B cell (primary cell): ENCODE measurements at regions not wholly inside any gene's neighbourhood (a gene's known extent, or its start where the extent isn't known, plus 50 kb on each side); places are given as distances from the start of the nearest gene placed in this dataset.

ENCODE experiments used
- ATAC-seq: fragments of 200-7000 bp; cut with Tn5 transposase; one replicate; pipeline ENCODE4 v1.10.0; 2021; ENCODE audit warnings: low read depth, mild to moderate bottlenecking, moderate number of reproducible peaks, moderate library complexity
- CTCF ChIA-PET: fragments of 350-600 bp; sonication (Branson Sonifier 250); formaldehyde crosslinking; loops from one replicate; lab custom pipeline; 2021; ENCODE audit warnings: antibody characterized with exemption, inconsistent platforms; lab: Charles Lee
- POLR2A ChIA-PET: fragments of 350-600 bp; sonication (Branson Sonifier 250); formaldehyde crosslinking; loops from one replicate; lab custom pipeline; 2021; ENCODE audit warnings: antibody characterized with exemption; lab: Charles Lee
- DNase-seq: peaks from one replicate; pipeline ENCODE4 v3.0.0; 2013
- H2AFZ ChIP-seq: 2 replicates; pipeline ENCODE4 v1.6.1; 2012; ENCODE audit warnings: mild to moderate bottlenecking, low read depth, low read length; ENCODE audit not compliant: insufficient read depth, poor library complexity, severe bottlenecking
- H3K27ac ChIP-seq, 2 donors: 1 replicate in 1 of 2; 2 replicates in 1 of 2; pipeline ENCODE4 v1.5.1; 2012 to 2013; ENCODE audit warnings: low read length in 2 of 2, mild to moderate bottlenecking in 2 of 2, moderate library complexity in 1 of 2
- H3K27me3 ChIP-seq, 4 experiments: fragments of 200-600 bp in 1 of 4; sonication (generic) in 1 of 4; replicated peaks in 1 of 4; 1 replicate in 2 of 4; 2 replicates in 2 of 4; pipeline versions ENCODE4 v1.6.1 to v1.7.0; 2013 to 2016; ENCODE audit warnings: low read length in 3 of 4, mild to moderate bottlenecking in 2 of 4, mixed read lengths in 1 of 4, moderate library complexity in 1 of 4; ENCODE audit not compliant: insufficient read depth in 4 of 4, control insufficient read depth in 3 of 4; ENCODE audit errors: control extremely low read depth in 1 of 4
- H3K36me3 ChIP-seq, 2 experiments: replicated peaks in 1 of 2; 1 replicate in 1 of 2; 2 replicates in 1 of 2; pipeline versions ENCODE4 v1.6.1 to v1.7.1; 2013; ENCODE audit warnings: low read length in 1 of 2; ENCODE audit not compliant: insufficient read depth in 2 of 2, control insufficient read depth in 1 of 2; ENCODE audit errors: control extremely low read depth in 1 of 2, extremely low read depth in 1 of 2
- H3K4me1 ChIP-seq, 2 donors: fragments of 200-600 bp in 1 of 2; sonication (generic) in 1 of 2; 1 replicate in 1 of 2; 2 replicates in 1 of 2; pipeline versions ENCODE4 v1.5.1 to v1.6.1; 2013 to 2017; ENCODE audit warnings: low read length in 2 of 2; ENCODE audit not compliant: control insufficient read depth in 2 of 2, insufficient read depth in 2 of 2
- H3K4me2 ChIP-seq: replicated peaks from 2 replicates; pipeline ENCODE3; 2012; ENCODE audit warnings: mild to moderate bottlenecking, low read depth, low read length; ENCODE audit not compliant: poor library complexity, severe bottlenecking
- H3K4me3 ChIP-seq, 5 experiments: fragments of 200-600 bp in 1 of 5; sonication (generic) in 1 of 5; 1 replicate in 3 of 5; 2 replicates in 2 of 5; pipeline versions ENCODE4 v1.5.1 to v1.7.0; 2011 to 2016; ENCODE audit warnings: low read length in 4 of 5, mild to moderate bottlenecking in 4 of 5, low read depth in 2 of 5, control low read depth in 1 of 5, moderate library complexity in 1 of 5; ENCODE audit not compliant: insufficient read depth in 1 of 5; ENCODE audit errors: control extremely low read depth in 1 of 5, extremely low read depth in 1 of 5
- H3K79me2 ChIP-seq: fragments of 200-600 bp; sonication (generic); one replicate; pipeline ENCODE4 v1.6.0; 2016; ENCODE audit warnings: low read length; ENCODE audit not compliant: control insufficient read depth, insufficient read depth
- H3K9ac ChIP-seq: fragments of 200-600 bp; sonication (generic); 2 replicates; pipeline ENCODE4 v1.6.1; 2017; ENCODE audit warnings: mild to moderate bottlenecking, low read length, moderate library complexity
- H3K9me3 ChIP-seq, 3 donors: one replicate each; pipeline versions ENCODE4 v1.6.1 to v1.7.1; 2013; ENCODE audit warnings: low read length in 2 of 3; ENCODE audit not compliant: control insufficient read depth in 2 of 3, insufficient read depth in 1 of 3; ENCODE audit errors: control extremely low read depth in 1 of 3
- H4K20me1 ChIP-seq: 2 replicates; pipeline ENCODE4 v1.6.0; 2012; ENCODE audit warnings: mild to moderate bottlenecking, low read length; ENCODE audit not compliant: insufficient read depth, control insufficient read depth, poor library complexity, severe bottlenecking
- H3K27ac Mint-ChIP-seq: one replicate; pipeline ENCODE4 v1.8.0; 2021; ENCODE audit warnings: mixed read lengths
- H3K27me3 Mint-ChIP-seq: one replicate; pipeline ENCODE4 v1.8.0; 2021; ENCODE audit warnings: mixed read lengths
- H3K4me1 Mint-ChIP-seq: one replicate; pipeline ENCODE4 v1.8.0; 2021; ENCODE audit warnings: mixed read lengths
- H3K4me3 Mint-ChIP-seq: one replicate; pipeline ENCODE4 v1.8.0; 2021; ENCODE audit warnings: mixed read lengths
- H3K9me3 Mint-ChIP-seq: one replicate; pipeline ENCODE4 v1.8.0; 2022; ENCODE audit warnings: mixed read lengths; ENCODE audit not compliant: insufficient read depth
- CTCF ChIP-seq: fragments of 200-600 bp; IDR thresholded peaks from one replicate; pipeline ENCODE4 v1.8.0; 2022; ENCODE audit warnings: antibody characterized with exemption, mild to moderate bottlenecking
- EZH2 ChIP-seq: IDR thresholded peaks from 2 replicates; pipeline ENCODE4 v1.6.1; 2012; ENCODE audit warnings: borderline replicate concordance, low read depth, mild to moderate bottlenecking, moderate library complexity, low read length; ENCODE audit not compliant: insufficient read depth, poor library complexity, severe bottlenecking
- WGBS: methylation state at CpG from one replicate; pipeline ENCODE4 v1.1.5; 2013; ENCODE audit warnings: missing lambda C conversion rate; ENCODE audit not compliant: insufficient coverage; 5-methylcytosine and 5-hydroxymethylcytosine counted together
- intact Hi-C: fragments of 100-400 bp; cut with micrococcal nuclease; formaldehyde crosslinking; loops from one replicate; pipeline ENCODE4 v1.10.0; 2022

GRCh38 chr6:77025736-77026223 lies 437.5 kb downstream of the HTR1B start:
- DNase-seq (no peak), ATAC-seq (no peak)
- ChIA-PET POLR2A (no interaction called here), CTCF (no interaction called here)
- H3K27me3 ChIP-seq = no peaks in the 10 kb centered on the region
- no peaks in the 10 kb centered on the region for H3K9me3 Mint-ChIP-seq
- no peaks in the 10 kb centered on the region for H3K4me1 Mint-ChIP-seq
- no peak overlapping the region for H3K27ac ChIP-seq
- WGBS = 100% methylated on average over 1 of the region's 3 CpGs
- intact Hi-C loops = no loop called here
- H3K9me3 ChIP-seq = no peaks in the 10 kb centered on the region
- no peak for TF ChIP-seq EZH2
- TF ChIP-seq CTCF = no peak
- H4K20me1 ChIP-seq = no peaks in the 10 kb centered on the region
- H3K4me3 Mint-ChIP-seq = no peak overlapping the region
- no peaks in the 10 kb centered on the region for H3K79me2 ChIP-seq
- H3K27ac Mint-ChIP-seq = no peak overlapping the region
- no peak overlapping the region for H2AFZ ChIP-seq
- no peaks in the 10 kb centered on the region for H3K4me1 ChIP-seq
- no peak overlapping the region for H3K4me3 ChIP-seq
- no peak overlapping the region for H3K9ac ChIP-seq
- H3K36me3 ChIP-seq = no peaks in the 10 kb centered on the region
- no peak overlapping the region for H3K4me2 ChIP-seq
- H3K27me3 Mint-ChIP-seq = no peaks in the 10 kb centered on the region

GRCh38 chr6:77021778-77022177 lies 441.5 kb downstream of the HTR1B start:
- Histone ChIP-seq H3K4me1 (no peaks in the 10 kb centered on the region), H3K9me3 (no peaks in the 10 kb centered on the region), H3K27me3 (no peaks in the 10 kb centered on the region), H2AFZ (no peak overlapping the region), H3K4me3 (no peak overlapping the region), H3K9ac (no peak overlapping the region), H3K36me3 (no peaks in the 10 kb centered on the region), H4K20me1 (no peaks in the 10 kb centered on the region), H3K79me2 (no peaks in the 10 kb centered on the region), H3K4me2 (no peak overlapping the region), H3K27ac (no peak overlapping the region)
- H3K9me3 Mint-ChIP-seq = peaks cover 3% of the 10 kb centered on the region
- DNase-seq = no peak
- H3K4me3 Mint-ChIP-seq = no peak overlapping the region
- no peak for TF ChIP-seq EZH2
- TF ChIP-seq CTCF = no peak
- intact Hi-C loops = no loop called here
- H3K27me3 Mint-ChIP-seq = no peaks in the 10 kb centered on the region
- POLR2A ChIA-PET = no interaction called here
- H3K4me1 Mint-ChIP-seq = no peaks in the 10 kb centered on the region
- CTCF ChIA-PET = no interaction called here
- WGBS = no CpG with 5 or more reads among the region's 5 CpGs
- ATAC-seq = no peak
- no peak overlapping the region for H3K27ac Mint-ChIP-seq
